GM03348 (cell line): ENCODE measurements at regions not wholly inside any gene's neighbourhood (a gene's known extent, or its start where the extent isn't known, plus 50 kb on each side); places are given as distances from the start of the nearest gene placed in this dataset.
"Not testable (repeated sequence)": the region's sequence is repeated elsewhere in the genome, so short reads cannot be mapped to it uniquely, and the experiment has no call there.

Experiments
- DNase-seq: peaks from one replicate; pipeline ENCODE4 v3.0.0; 2012; ENCODE audit warnings: low spot score

DNA sequence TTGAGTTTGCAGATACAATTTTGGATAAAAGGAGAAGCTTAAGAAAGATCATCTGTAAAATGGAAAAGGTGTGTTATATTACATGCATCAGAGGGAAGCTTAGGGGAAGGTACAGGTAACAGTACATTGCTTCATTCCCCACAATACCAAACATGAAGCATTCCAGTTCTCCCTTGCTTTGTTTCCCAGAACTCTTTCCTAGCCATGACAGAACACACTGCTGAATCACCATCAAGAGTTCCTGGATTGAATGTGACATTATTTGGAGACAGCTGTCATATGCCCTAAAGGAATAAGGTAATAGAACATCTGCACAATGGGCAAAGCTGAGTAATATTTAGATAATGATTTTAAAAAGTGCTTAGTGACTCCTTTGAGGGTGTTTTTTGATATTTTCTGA lies 303.5 kb upstream of the ST8SIA4 start:
- no peak for DNase-seq

DNA sequence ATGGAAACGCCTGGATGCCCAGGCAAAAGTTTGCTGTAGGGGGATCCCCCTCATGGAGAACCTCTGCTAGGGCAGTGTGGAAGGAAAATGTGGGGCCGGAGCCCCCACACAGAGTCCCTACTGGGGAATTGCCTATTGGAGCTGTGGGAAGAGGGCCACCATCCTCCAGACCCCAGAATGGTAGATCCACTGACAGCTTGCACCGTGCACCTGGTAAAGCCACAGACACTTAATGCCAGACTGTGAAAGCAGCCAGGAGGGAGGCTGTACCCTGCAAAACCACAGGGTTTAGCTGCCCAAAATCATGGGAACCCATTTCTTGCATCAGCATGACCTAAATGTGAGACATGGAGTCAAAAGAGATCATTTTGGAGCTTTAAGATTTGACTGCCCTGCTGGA lies 302.0 kb upstream of the ST8SIA4 start:
- DNase-seq: not testable (repeated sequence)

DNA sequence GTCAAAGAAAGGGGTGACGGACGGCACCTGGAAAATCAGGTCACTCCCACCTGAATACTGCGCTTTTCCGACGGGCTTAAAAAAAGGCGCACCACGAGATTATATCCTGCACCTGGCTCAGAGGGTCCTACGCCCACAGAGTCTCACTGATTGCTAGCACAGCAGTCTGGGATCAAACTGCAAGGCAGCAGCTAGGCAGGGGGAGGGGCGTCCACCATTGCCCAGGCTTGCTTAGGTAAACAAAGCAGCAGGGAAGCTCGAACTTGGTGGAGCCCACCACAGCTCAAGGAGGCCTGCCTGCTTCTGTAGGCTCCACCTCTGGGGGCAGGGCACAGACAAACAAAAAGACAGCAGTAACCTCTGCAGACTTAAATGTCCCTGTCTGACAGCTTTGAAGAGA lies 277.3 kb upstream of the ST8SIA4 start:
- not testable (repeated sequence) for DNase-seq

DNA sequence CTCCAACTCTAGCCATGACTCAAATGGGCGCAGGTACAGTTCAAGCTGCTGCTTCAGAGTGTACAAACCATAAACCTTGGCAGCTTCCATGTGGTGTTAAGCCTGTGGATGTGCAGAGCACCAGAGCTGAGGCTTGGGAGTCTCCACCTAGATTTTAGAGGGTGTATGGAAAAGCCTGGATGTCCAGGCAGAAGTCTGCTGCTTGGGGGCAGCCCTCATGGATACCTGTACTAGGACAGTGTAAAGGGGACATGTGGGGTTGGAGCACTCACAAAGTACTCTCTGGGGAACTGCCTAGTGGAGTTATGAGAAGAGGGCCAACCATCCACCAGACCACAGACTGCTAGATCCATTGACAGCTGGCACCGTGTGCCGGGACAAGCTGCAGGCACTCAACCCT lies 273.5 kb upstream of the ST8SIA4 start:
- DNase-seq: no peak

DNA sequence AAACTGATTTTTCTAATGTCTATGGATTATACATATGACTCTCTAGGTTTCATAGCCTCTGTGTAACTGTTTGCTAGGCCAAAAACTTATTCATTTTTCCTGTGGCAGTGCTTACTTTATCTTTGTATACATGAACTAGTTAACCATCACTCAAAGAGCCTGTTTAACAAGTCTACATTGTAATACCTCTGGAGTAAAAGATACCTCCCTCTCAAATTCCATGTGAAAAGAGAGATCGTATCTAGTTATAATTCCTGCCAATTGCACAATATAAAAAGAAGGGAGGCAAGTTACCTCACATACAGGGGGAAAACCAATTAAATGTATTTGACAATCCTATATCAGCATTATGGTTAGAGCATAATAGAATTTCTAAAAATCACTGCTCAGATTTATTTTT lies 271.9 kb upstream of the ST8SIA4 start:
- no peak for DNase-seq

DNA sequence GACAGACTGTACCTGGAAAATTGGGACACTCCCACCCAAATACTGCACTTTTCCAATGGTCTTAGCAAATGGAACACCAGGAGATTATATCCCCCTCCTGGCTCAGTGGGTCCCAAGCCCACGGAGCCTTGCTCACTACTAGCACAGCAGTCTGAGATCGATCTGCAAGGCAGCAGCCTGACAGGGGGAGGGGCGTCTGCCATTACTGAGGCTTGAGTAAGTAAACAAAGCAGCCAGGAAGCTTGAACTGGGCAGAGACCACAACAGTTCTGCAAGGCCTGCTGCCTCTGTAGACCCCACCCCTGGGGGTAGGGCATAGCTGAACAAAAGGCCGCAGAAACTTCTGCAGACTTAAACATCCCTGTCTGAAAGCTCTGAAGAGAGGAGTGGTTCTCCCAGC lies 260.0 kb upstream of the ST8SIA4 start:
- no peak for DNase-seq

DNA sequence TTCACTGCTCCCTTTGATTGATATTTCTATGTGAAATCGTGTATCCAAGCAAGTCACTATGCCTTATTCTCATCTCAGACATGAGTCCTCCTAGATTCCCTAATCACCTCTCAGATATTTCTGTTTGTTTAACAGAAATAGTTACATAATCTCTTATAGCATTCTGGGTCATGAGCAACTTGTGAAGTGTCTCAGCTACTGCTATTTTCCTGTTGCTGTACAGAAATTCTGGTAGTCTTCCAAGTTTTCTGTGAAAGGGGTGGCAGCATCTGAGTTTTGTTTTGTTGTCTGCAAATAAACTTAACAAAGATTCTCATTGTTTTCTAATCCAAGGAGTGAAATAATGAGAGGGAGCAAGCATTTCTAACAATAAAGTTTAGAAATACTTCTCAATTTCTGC lies 256.9 kb upstream of the ST8SIA4 start:
- DNase-seq: no peak

DNA sequence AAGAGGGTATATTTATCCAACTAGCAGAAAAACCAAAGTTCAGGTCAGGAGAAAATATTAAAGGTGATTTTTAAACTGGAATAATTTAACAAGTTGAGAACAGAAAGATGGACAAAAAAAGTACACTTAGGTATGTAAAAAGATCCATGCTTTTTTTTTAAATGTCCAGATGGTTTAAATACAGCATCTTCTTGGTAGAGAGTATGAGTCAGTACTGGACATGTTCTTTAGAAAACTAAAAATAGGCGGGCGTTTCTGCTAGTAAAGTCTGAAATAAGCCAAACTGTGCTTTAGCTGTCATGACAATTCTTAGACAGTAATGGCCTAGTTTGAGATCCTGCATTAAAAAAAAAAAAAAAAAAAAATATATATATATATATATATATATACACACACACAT lies 255.9 kb upstream of the ST8SIA4 start:
- no peak for DNase-seq

DNA sequence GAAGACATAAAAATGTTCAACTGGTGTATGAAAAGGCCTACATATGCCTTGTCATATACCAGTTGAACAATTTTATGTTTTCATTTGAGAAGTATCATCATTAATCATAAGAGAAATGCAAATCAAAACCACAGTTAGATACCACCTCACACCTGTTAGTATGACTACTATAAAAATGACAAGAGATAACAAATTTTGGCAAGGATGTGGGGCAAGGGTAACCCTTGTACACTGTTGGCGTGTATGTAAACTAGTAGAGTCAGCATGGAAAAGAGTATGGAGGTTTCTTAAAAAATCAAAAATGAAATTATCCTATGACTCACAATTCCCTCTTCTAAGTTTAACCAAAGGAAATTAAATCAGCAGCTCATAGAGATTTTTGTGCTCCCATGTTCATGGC lies 250.4 kb upstream of the ST8SIA4 start:
- DNase-seq: no peak

DNA sequence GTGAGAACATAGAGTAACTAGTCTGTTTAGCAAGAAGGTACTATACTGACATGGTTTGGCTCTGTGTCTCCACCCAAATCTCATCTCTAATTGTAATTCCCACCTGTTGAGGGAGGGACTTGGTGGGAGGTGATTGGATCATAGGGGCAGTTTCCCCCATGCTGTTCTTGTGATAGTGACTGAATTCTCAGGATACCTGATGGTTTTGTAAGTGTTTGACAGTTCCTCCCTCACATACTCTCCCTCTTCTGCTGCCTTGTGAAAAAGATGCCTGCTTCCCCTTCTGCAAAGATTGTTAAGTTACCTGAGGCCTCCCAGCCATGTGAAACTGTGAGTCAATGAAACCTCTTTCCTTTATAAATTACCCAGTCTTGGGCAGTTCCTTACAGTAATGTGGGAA lies 240.4 kb upstream of the ST8SIA4 start:
- DNase-seq: no peak

DNA sequence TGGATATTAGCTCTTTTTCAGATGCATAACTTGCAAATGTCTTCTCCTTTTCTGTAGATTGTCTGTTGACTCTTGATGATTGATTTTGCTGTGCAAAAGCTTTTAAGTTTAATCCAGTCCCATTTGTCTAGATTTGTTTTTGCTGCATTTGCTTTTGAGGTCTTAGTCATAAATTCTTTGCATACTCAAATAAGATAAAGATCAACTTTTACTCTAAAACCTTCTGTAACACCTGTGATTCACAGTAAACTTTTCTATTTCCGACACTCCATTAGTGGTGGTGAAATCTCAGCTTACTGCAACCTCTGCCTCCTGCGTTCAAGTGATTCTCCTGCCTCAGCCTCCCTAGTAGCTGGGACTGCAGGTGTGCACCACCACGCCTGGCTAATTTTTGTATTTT lies 239.0 kb upstream of the ST8SIA4 start:
- no peak for DNase-seq

DNA sequence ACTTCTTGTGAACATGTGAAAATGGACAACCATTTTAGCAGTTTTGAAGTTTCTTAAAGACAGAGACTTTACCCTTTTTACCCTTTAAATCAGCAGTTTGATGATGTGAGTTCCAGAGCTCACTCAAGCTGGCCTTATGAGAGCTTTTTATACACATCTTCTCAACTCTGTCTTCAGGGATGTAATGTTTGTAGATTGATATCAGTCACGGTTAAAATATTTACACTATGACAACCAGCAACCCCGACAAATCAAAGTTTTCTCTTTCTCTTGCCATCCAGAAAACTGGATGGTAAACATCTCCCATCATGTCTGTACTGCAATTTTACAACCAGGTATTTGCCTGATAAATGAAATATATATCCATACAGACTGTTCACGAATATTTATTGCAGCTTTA lies 233.4 kb upstream of the ST8SIA4 start:
- no peak for DNase-seq

DNA sequence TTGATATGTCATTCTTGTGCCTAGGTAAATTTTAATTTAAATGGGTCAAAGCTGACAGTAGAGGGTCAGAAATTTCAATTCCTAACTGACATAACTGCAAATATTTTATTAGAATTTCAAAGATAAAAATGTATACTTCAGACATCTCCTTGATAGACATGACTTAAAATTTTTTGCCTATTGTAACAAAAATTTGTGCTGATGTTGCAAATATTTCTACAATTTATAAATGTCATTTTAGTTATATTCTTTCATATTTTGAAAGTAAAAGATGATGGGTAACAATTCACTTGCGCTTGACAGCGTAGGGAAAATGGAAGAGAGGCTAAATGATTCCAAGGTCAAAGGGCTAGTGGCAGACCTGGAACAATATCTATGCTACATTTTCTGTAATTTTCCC lies 220.3 kb upstream of the ST8SIA4 start:
- DNase-seq: no peak

DNA sequence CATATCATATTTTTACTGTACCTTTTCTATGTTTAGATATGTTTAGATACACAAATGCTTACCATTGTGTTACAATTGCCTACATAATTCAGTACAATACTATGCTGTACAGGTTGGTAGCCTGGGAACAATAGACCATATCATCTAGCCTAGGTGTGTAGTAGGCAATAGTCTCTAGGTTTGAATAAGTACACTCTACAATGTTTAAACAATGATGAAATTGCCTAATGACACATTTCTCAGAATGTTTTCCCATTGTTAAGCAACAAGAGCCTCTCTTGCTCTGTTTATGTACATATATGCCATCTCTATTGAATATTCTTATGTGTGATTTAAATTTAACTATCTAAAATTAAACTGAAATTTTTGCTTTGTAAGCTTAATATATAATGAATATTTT lies 209.6 kb upstream of the ST8SIA4 start:
- DNase-seq: no peak

DNA sequence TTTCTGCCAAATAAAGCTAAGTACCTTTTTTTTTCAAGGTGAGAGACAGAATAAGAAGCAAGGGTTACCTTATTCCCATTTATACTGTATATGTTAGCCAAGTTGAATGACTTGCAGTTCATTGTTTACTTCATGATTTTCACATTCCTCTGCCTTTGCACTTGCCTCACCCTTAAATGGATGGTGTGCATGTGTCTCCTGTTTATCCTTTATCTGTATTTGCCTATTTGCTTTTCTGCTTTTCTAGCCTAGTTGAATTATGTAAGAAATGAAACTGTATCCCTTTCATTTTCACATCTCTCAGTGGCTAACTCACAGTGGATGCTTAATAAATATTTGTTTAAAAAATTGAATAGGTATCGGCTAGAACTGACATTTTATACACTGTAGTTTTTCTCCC lies 200.8 kb upstream of the ST8SIA4 start:
- no peak for DNase-seq

DNA sequence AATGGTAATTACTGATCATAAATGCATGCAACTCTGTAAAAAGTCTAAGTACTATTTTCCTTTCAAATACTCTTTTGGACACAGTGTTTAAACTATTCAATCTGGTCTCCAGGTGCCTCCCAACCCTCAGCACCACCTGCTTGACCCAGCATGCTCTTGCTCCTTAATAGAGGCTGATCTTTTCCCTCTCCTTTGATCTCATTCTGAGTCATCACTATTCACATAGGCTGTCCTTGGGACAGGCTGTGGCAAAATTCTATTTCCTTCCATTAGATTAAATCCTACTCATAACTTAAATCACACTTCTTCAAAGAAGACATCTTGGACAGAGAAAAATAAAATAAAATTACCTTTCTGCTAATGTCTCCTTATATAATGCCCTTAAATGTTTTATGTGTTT lies 199.4 kb upstream of the ST8SIA4 start:
- DNase-seq: no peak

DNA sequence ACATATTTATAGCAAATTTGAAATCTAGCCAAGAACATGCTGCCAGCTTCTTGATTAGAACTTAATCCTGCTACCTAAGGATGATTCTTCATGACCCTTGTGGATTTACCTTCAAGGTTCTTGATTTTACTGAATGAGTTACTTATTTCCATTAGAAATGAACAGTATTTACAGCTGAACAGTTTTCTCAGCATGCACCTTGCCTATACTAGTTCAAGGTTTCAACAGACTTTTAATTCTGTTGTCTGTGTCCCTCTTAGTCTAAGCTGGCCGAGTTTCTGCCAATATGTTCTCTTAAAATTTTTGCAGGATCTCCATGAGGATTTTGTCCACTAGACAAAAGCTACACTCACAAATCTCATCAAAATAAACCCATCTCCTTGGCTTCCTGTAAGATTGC lies 188.8 kb upstream of the ST8SIA4 start:
- DNase-seq: no peak

DNA sequence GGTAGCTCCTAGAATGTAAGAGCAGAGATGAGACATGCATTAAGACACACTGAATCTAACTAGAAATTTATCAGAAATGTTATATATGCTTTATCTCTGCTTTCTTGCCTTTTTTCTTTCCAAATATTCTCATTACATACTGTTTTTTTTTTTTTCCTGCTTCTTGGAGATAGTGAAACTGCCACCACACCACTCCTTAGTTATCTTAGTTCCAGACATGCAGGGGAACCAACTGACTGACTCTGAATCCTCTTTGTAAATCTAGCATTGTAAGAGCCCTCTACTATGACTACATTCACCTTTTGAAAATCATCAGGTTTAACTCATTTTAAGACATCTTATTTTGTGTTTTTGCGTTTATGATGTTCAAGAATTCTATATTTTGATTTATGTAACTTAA lies 181.3 kb upstream of the ST8SIA4 start:
- DNase-seq: no peak

DNA sequence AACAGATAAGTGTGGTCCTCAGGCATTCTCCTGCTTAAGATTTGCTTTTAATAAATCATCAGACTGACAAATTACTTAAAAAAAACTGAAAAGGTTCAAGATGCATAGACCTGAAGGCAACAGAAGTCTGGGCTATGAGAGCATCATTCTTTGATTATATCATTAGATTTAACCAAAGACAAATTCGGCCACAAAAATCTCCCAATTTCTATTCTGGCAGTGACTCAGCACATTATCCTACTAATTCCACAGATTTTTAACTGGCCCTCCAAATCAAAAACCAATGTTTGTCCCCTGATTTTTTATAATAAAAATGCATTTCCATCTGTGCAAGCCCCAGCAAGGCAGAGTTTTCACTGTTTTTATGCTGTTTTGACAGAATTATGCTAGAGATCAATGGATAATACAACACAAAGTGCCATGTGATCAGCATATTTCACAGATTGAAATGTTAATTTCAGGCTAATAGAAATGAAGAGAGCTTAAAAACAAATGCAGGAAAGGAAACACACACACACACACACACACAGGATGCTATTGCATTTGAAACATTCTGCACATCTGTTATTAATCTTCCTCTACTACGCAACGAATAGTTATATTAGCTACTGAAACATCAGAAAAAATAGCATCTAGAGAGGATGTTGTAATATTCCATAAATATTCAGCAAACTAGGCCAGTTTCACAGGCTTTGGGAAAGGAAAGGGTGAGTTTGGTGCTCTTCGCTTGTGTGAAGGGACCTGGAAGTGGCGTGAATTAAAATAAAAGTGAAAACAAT lies 177.6 kb upstream of the ST8SIA4 start:
- DNase-seq: no peak

DNA sequence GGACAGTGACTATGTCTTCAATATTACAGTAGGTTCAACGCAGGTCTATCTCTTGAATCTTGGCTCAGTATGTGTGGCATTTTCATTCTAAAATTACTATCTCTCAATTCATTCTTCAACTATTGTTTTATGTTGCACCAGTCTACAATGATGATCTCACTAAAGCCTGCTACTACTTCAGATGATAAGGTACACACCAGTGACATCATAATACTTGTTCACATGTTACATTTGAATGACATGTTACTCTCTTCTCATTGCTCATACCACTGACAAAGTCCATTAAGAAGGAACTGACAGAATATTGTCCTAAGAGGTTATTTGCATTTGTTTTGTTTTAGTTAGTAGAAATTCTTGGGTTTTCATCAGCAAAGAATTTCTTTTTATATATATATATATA lies 165.2 kb upstream of the ST8SIA4 start:
- no peak for DNase-seq

DNA sequence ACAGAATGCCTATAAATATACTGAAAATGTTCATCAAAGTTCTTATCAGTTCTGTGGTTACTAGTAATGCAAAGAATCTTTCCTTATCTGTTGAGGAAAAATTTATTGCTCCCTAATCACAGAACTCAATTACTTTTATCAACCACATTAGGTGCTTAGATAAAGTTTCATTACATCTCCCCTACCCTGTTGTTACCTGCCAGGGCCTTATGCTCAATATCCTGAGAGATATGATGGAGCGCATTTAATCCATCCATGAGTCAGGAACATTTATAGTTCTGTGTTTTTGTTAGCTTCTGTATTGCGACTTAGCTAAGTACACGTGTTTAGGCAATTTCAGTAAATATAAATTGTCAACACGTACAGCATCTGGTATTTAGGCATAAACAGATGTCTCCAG lies 164.3 kb upstream of the ST8SIA4 start:
- DNase-seq: no peak

DNA sequence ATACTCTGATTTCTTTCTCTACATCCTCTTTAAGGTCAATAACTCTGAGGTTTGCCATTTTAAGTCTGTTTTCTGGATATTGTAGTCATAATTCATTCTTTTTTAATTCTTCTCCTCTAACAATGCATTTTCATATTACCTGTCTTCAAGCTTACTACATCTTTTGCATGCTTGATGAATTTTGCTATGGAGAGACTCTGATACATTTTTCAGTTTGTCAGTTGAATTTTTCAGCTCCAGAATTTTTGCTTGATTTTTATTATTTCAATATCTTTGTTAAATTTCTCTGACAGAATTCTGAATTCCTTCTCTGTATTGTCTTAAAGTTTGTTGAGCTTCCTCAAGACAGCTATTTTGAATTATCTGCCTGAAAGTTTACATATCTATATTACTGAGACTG lies 159.8 kb upstream of the ST8SIA4 start:
- DNase-seq: no peak

DNA sequence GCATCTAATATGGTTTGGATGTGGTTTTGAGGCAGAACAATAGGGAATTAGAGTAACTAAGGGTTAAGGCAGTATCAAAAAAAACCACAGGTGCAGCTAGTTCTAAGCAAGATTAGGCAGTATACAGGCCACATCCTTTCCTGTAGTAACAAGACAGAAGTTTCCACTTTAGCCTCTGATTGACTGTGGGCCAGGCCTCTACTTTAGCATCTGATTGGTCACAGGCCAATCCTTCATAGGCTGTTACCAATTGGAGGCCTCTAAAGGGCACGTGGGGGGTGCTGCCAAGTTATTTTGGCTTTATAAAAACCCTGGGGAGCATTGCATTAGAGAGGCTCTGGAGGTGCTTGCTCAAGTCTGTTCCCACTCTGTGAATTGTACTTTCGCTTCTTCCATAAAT lies 144.1 kb upstream of the ST8SIA4 start:
- DNase-seq: no peak

DNA sequence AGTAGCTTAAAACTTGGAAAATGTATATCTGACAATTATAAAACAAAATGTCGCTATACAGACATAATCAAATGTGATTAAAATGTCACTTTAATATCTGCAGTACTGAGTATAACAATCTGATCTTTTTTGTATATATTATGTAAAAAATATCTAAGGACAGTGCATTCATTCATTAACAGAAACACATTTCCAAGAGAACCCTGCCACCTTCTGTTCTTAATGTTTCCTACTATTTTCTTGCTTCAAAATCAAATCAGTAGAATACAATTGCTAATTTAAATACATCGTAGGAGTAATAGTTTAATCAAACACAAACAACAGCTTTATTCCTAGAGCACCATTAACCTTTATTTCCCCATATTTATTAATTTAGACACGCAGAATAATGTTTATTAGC lies 142.6 kb upstream of the ST8SIA4 start:
- DNase-seq: no peak

DNA sequence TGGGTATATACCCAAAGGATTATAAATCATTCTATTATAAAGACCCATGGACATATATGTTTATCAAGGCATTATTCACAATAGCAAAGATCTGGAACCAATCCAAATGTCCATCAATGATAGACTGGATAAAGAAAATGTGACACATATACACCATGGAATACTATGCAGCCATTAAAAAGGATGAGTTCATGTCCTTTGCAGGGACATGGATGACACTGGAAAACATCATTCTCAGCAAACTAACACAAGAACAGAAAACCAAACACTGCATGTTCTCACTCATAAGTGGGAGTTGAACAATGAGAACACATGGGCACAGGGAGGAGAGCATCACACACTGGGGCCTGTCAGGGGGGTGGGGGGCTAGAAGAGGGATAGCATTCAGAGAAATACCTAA lies 136.9 kb upstream of the ST8SIA4 start:
- DNase-seq: not testable (repeated sequence)
